ENCODE measurements at regions not wholly inside any gene's neighbourhood (a gene's known extent, or its start where the extent isn't known, plus 50 kb on each side); places are given as distances from the start of the nearest gene placed in this dataset.
"Not testable (repeated sequence)": the region's sequence is repeated elsewhere in the genome, so short reads cannot be mapped to it uniquely, and the experiment has no call there.

GRCh38 chr3:166986000-166986399, 394.1 kb downstream of the ZBBX start:
- CTCF ChIA-PET: no interaction called here
- no peak for TF ChIP-seq CTCF (IDR thresholded peaks at IDR 0.05; ENCODE audit: unreplicated experiment)

GRCh38 chr3:166975796-166976195, 404.3 kb downstream of the ZBBX start:
- BruUV-seq (replicated peaks); H3K27ac Mint-ChIP-seq (ENCODE audit: low read depth, unreplicated experiment); H3K9me3 Mint-ChIP-seq (ENCODE audit: unreplicated experiment); H3K4me1 Mint-ChIP-seq (ENCODE audit: insufficient read depth, unreplicated experiment); H3K4me3 Mint-ChIP-seq (ENCODE audit: unreplicated experiment); CTCF ChIA-PET; DNase-seq (ENCODE audit: unreplicated experiment); POLR2A ChIA-PET; H3K36me3 Mint-ChIP-seq (ENCODE audit: insufficient read depth, unreplicated experiment); H3K27me3 Mint-ChIP-seq (ENCODE audit: insufficient read depth, unreplicated experiment); intact Hi-C loops (cut with micrococcal nuclease): not testable (repeated sequence)

More at GRCh38 chr3:166986000-166986399, 394.1 kb downstream of the ZBBX start:
- Mint-ChIP-seq H3K9me3 (ENCODE audit: unreplicated experiment) (no peaks in the 10 kb centered on the region), H3K27ac (ENCODE audit: low read depth, unreplicated experiment) (no peak overlapping the region), H3K36me3 (ENCODE audit: insufficient read depth, unreplicated experiment) (no peaks in the 10 kb centered on the region), H3K4me3 (ENCODE audit: unreplicated experiment) (no peak overlapping the region), H3K4me1 (ENCODE audit: insufficient read depth, unreplicated experiment) (peaks cover 7% of the 10 kb centered on the region), H3K27me3 (ENCODE audit: insufficient read depth, unreplicated experiment) (no peaks in the 10 kb centered on the region)
- BruUV-seq (replicated peaks): no TSS peak
- intact Hi-C loops (cut with micrococcal nuclease): no loop called here
- POLR2A ChIA-PET: no interaction called here
- DNase-seq (ENCODE audit: unreplicated experiment): no peak

GRCh38 chr3:166967714-166968113, 412.4 kb downstream of the ZBBX start:
- H3K36me3 Mint-ChIP-seq (ENCODE audit: insufficient read depth, unreplicated experiment); H3K27me3 Mint-ChIP-seq (ENCODE audit: insufficient read depth, unreplicated experiment); DNase-seq (ENCODE audit: unreplicated experiment); intact Hi-C loops (cut with micrococcal nuclease); CTCF ChIA-PET; BruUV-seq (replicated peaks); POLR2A ChIA-PET; H3K4me3 Mint-ChIP-seq (ENCODE audit: unreplicated experiment); H3K4me1 Mint-ChIP-seq (ENCODE audit: insufficient read depth, unreplicated experiment); H3K27ac Mint-ChIP-seq (ENCODE audit: low read depth, unreplicated experiment); H3K9me3 Mint-ChIP-seq (ENCODE audit: unreplicated experiment): not testable (repeated sequence)

- DNase-seq (ENCODE audit: unreplicated experiment): no peak
- intact Hi-C loops (cut with micrococcal nuclease): no loop called here
- no peak overlapping the region for H3K27ac Mint-ChIP-seq (ENCODE audit: low read depth, unreplicated experiment)
- no peaks in the 10 kb centered on the region for H3K27me3 Mint-ChIP-seq (ENCODE audit: insufficient read depth, unreplicated experiment)
- H3K4me1 Mint-ChIP-seq (ENCODE audit: insufficient read depth, unreplicated experiment): no peaks in the 10 kb centered on the region
- ChIA-PET CTCF (interaction anchor here (0.7 kb wide), 1 partner anchor 501 kb away, joined by 3 read pairs; no protein-coding TSS in a partner anchor), POLR2A (no interaction called here)
- no peaks in the 10 kb centered on the region for H3K9me3 Mint-ChIP-seq (ENCODE audit: unreplicated experiment)
- H3K36me3 Mint-ChIP-seq (ENCODE audit: insufficient read depth, unreplicated experiment): no peaks in the 10 kb centered on the region
- H3K4me3 Mint-ChIP-seq (ENCODE audit: unreplicated experiment): no peak overlapping the region
- no peak for TF ChIP-seq CTCF (IDR thresholded peaks at IDR 0.05; ENCODE audit: unreplicated experiment)
- BruUV-seq (replicated peaks): no TSS peak
These were observed 417.2 kb downstream of the ZBBX start for GRCh38 chr3:166962911-166963310.

GRCh38 chr3:166957121-166957520, 423.0 kb downstream of the ZBBX start:
- ChIA-PET CTCF (no interaction called here), POLR2A (no interaction called here)
- Mint-ChIP-seq H3K4me1 (ENCODE audit: insufficient read depth, unreplicated experiment) (no peaks in the 10 kb centered on the region), H3K27ac (ENCODE audit: low read depth, unreplicated experiment) (no peak overlapping the region), H3K4me3 (ENCODE audit: unreplicated experiment) (no peak overlapping the region), H3K27me3 (ENCODE audit: insufficient read depth, unreplicated experiment) (no peaks in the 10 kb centered on the region), H3K36me3 (ENCODE audit: insufficient read depth, unreplicated experiment) (no peaks in the 10 kb centered on the region), H3K9me3 (ENCODE audit: unreplicated experiment) (no peaks in the 10 kb centered on the region)
- no peak for TF ChIP-seq CTCF (IDR thresholded peaks at IDR 0.05; ENCODE audit: unreplicated experiment)
- BruUV-seq (replicated peaks): no TSS peak
- intact Hi-C loops (cut with micrococcal nuclease): no loop called here
- no peak for DNase-seq (ENCODE audit: unreplicated experiment)
